ENCODE measurements at regions not wholly inside any gene's neighbourhood (a gene's known extent, or its start where the extent isn't known, plus 50 kb on each side); places are given as distances from the start of the nearest gene placed in this dataset.

DNA sequence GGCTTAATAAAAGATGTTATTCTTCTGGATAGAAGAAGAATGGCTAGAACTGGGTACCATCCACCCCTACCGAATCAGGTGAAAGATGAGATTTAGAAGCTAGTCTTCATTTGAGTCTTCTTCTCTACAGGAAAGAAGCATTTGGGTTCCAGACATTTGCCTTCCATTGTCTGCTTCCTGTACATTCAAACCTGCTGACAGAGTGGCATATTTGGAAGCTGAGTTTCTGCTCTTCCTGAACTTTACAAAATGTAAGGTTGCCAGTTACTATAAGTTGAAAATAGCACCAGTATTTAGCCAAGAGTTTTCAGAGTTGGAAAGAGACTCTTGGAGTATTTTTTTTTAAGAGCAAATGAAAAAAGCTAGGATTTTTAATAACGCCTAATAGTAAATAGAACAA, 525.4 kb upstream of the TLE4 start:
- H3K4me3 ChIP-seq (ENCODE audit: low read depth, low read length): no peak overlapping the region
- in situ Hi-C loops (cut with HindIII; ENCODE audit: low sequenced_read_pairs): no loop called here
- TF ChIP-seq, protein P1, sequence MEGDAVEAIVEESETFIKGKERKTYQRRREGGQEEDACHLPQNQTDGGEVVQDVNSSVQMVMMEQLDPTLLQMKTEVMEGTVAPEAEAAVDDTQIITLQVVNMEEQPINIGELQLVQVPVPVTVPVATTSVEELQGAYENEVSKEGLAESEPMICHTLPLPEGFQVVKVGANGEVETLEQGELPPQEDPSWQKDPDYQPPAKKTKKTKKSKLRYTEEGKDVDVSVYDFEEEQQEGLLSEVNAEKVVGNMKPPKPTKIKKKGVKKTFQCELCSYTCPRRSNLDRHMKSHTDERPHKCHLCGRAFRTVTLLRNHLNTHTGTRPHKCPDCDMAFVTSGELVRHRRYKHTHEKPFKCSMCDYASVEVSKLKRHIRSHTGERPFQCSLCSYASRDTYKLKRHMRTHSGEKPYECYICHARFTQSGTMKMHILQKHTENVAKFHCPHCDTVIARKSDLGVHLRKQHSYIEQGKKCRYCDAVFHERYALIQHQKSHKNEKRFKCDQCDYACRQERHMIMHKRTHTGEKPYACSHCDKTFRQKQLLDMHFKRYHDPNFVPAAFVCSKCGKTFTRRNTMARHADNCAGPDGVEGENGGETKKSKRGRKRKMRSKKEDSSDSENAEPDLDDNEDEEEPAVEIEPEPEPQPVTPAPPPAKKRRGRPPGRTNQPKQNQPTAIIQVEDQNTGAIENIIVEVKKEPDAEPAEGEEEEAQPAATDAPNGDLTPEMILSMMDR (IDR thresholded peaks at IDR 0.05; ENCODE audit: low read depth, low read length, missing control alignments): no peak
- DNase-seq (ENCODE audit: low read depth): no peak

DNA sequence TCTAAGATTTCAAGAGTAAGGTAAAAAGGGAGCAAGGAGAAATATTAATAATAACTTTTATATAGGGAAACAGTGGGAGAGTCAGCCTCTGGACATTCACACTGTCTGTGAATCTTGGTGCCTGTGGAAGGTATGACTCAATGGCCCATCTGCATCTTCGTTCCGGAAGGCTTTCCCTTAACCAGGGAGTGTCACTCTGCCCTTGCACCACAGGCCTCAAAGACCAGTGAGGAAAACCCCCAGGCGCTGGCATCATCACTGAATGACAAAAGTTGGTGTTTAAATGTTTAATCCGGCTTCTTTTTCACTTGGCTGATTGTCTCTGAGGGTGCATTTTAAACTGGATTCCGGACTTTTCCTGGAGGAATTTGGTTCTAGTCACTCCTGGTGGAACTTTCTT, 522.4 kb upstream of the TLE4 start:
- DNase-seq (ENCODE audit: low read depth): no peak
- TF ChIP-seq, protein P1 (IDR thresholded peaks at IDR 0.05; ENCODE audit: low read depth, low read length, missing control alignments): no peak
- H3K4me3 ChIP-seq (ENCODE audit: low read depth, low read length): no peak overlapping the region
- in situ Hi-C loops (cut with HindIII; ENCODE audit: low sequenced_read_pairs): no loop called here

DNA sequence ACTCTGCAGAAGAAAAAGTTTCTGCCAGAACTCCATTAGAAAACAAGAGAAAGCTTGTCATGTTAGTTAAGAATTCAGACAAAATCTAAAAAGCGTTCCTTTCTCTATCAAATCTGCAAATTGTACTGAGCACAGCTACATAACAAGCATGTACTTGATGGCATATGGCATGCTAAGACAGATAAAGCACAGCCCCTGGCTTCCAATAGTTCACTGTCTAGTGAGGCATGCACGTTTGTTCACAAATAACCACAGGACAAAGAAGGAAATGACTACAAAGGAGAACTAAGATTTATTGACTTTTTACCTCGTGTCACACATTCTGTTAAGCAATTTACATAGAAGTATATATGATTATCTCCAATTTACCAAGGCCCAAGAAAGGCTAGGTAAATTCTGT, 518.2 kb upstream of the TLE4 start:
- in situ Hi-C loops (cut with HindIII; ENCODE audit: low sequenced_read_pairs): no loop called here
- no peak for DNase-seq (ENCODE audit: low read depth)
- no peak overlapping the region for H3K4me3 ChIP-seq (ENCODE audit: low read depth, low read length)
- TF ChIP-seq, protein P1 (IDR thresholded peaks at IDR 0.05; ENCODE audit: low read depth, low read length, missing control alignments): no peak

DNA sequence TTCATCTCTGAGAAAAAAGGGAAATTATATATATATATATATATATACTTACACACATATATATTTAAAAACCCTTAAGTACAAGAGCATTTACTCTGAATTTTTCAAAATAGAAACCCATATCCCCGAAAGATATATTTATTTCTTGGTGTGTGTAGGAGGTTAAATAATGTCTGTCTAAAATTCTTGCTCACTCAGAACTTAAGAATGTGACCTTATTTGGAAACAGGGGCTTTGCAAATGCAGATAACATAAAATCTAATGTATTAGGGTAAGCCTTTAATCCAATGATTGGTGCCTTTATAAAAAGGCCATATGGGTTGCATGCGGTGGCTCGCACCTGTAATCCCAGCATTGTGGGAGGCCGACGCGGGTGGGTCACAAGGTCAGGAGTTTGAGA, 517.3 kb upstream of the TLE4 start:
- no peak for DNase-seq (ENCODE audit: low read depth)
- TF ChIP-seq, protein P1 (IDR thresholded peaks at IDR 0.05; ENCODE audit: low read depth, low read length, missing control alignments): no peak

DNA sequence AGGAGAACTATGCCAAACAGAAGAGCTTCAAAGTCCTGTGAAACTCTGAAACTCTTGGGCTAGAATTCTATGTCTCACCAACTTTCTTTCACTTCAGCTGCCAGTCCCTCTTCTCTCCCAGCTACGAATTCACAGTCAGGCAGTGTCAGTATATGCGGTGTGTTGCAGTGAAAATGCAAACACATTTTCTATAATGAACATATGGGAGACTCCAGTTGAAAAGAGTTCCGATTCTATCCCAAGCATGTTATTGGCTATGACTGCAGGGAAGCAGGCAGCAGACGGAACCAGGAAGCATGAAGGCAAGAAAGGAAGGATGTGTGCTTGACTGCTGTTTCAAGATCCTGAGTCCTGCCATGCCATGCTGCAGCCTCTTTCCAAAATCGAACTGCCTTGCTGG, 515.7 kb upstream of the TLE4 start:
- TF ChIP-seq, protein P1 (IDR thresholded peaks at IDR 0.05; ENCODE audit: low read depth, low read length, missing control alignments): no peak
- H3K4me3 ChIP-seq (ENCODE audit: low read depth, low read length): no peak overlapping the region
- no peak for DNase-seq (ENCODE audit: low read depth)
- in situ Hi-C loops (cut with HindIII; ENCODE audit: low sequenced_read_pairs): no loop called here

More for the DNA sequence above, 517.3 kb upstream of the TLE4 start:
- in situ Hi-C loops (cut with HindIII; ENCODE audit: low sequenced_read_pairs): no loop called here
- H3K4me3 ChIP-seq (ENCODE audit: low read depth, low read length): no peak overlapping the region

DNA sequence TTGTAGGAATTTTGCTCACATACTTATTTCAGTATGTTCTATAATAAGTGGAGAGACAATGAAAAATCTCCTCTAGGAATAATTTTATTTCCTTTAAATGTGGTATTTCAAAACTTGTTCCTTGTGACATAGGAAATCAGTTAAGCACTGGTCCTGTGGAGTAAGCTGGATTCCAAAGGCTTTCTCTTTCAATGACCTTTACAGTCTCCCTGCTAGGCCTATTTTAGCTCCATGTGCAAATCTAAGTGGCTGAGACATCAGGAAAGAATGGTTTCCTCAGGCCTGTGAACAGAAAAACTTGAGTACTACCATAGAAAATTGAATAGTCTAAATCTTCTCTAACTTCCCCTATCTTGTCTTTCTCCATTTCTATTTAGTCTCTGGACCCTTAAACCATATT, 514.2 kb upstream of the TLE4 start:
- TF ChIP-seq, protein P1 (IDR thresholded peaks at IDR 0.05; ENCODE audit: low read depth, low read length, missing control alignments): no peak
- H3K4me3 ChIP-seq (ENCODE audit: low read depth, low read length): no peak overlapping the region
- DNase-seq (ENCODE audit: low read depth): no peak
- in situ Hi-C loops (cut with HindIII; ENCODE audit: low sequenced_read_pairs): no loop called here

DNA sequence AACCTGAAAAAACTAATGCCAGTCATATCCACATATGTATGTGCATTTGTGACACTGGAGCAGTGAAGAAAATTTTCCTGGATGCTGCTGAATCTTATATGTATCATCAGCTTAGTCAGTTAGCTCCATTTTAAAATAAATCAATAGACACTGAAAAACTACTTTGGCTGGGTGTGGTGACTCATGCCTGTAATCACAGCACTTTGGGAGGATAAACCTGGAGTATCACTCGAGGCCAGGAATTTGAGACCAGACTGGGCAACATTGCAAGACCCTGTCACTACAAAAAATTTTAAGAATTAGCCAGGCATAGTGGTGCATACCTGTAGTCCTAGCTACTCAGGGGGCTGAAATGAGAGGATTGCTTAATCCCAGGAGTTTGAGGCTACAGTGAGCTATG, 511.0 kb upstream of the TLE4 start:
- TF ChIP-seq, protein P1 (IDR thresholded peaks at IDR 0.05; ENCODE audit: low read depth, low read length, missing control alignments): no peak
- H3K4me3 ChIP-seq (ENCODE audit: low read depth, low read length): no peak overlapping the region
- no peak for DNase-seq (ENCODE audit: low read depth)
- in situ Hi-C loops (cut with HindIII; ENCODE audit: low sequenced_read_pairs): no loop called here
